ENCODE measurements at regions not wholly inside any gene's neighbourhood (a gene's known extent, or its start where the extent isn't known, plus 50 kb on each side); places are given as distances from the start of the nearest gene placed in this dataset.

GRCh38 chr13:104534847-104535246 is 1468.6 kb upstream of the SLC10A2 start:
- no peaks in the 10 kb centered on the region for H3K27me3 ChIP-seq (replicated peaks in 1 of 4; ENCODE audit: control insufficient read depth in 3 of 4, extremely low read depth in 1 of 4, insufficient read depth in 3 of 4, low read length in 3 of 4)

More at GRCh38 chr13:104534847-104535246, 1468.6 kb upstream of the SLC10A2 start:
- no peak for TF ChIP-seq SRF (IDR thresholded peaks at IDR 0.05; ENCODE audit: low read depth, low read length)
- TF ChIP-seq CTCF (IDR thresholded peaks at IDR 0.05; ENCODE audit: control extremely low read depth in 1 of 3, insufficient read depth in 1 of 3, low read depth in 1 of 3, low read length in 3 of 3), result peak; percentile 14 to 43 (median 29); a peak in 3 of 4 replicates
- peak; percentile 33 to 49; a peak in 3 of 4 replicates for TF ChIP-seq RAD21 (IDR thresholded peaks at IDR 0.05 in 1 of 2, conservative IDR thresholded peaks at IDR 0.05 in 1 of 2; ENCODE audit: low read depth in 2 of 2, low read length in 2 of 2)
- Histone ChIP-seq H3K18ac (ENCODE audit: extremely low read depth, low read length) (no peak overlapping the region), H4K5ac (ENCODE audit: insufficient read length, low read depth, low read length) (no peak overlapping the region), H2BK12ac (ENCODE audit: low read depth, low read length) (no peak overlapping the region), H2BK15ac (ENCODE audit: low read length) (no peak overlapping the region), H2BK5ac (ENCODE audit: low read depth, low read length) (no peak overlapping the region), H2BK20ac (ENCODE audit: low read length) (no peak overlapping the region), H3K4me1 (replicated peaks in 1 of 4; ENCODE audit: control insufficient read depth in 3 of 4, insufficient read depth in 4 of 4, low read length in 3 of 4) (peaks cover 0 to 14% (median 3%) of the 10 kb centered on the region in 4 experiments; a peak in 5 of 7 replicates), H3K56ac (replicated peaks; ENCODE audit: insufficient read length, low read depth, low read length) (no peak overlapping the region), H2AFZ (ENCODE audit: low read length) (no peak overlapping the region), H4K91ac (replicated peaks; ENCODE audit: insufficient read length, low read length) (no peak overlapping the region), H3K27ac (ENCODE audit: low read depth, low read length) (no peak overlapping the region), H3K9me3 (ENCODE audit: insufficient read depth in 2 of 2, low read depth in 1 of 2, low read length in 1 of 2) (no peaks in the 10 kb centered on the region), H3K4ac (replicated peaks; ENCODE audit: insufficient read length, low read depth, low read length) (no peak overlapping the region), H3K79me1 (ENCODE audit: low read depth, low read length) (no peaks in the 10 kb centered on the region), H2BK120ac (replicated peaks; ENCODE audit: low read depth, low read length) (no peak overlapping the region), H3K4me2 (ENCODE audit: insufficient read depth in 1 of 2, low read depth in 2 of 2, low read length in 2 of 2) (no peak overlapping the region), H3K23ac (ENCODE audit: insufficient read length) (no peak overlapping the region), H3K36me3 (ENCODE audit: control insufficient read depth in 2 of 4, insufficient read depth in 4 of 4, low read length in 3 of 4) (no peaks in the 10 kb centered on the region), H3K9ac (replicated peaks in 1 of 4; ENCODE audit: extremely low read depth in 1 of 4, low read depth in 3 of 4, low read length in 3 of 4) (no peak overlapping the region), H3K23me2 (ENCODE audit: low read depth, low read length) (no peaks in the 10 kb centered on the region), H3K14ac (ENCODE audit: insufficient read length) (no peak overlapping the region), H2AK5ac (ENCODE audit: low read depth, low read length) (no peak overlapping the region), H3K4me3 (ENCODE audit: extremely low read depth in 1 of 4, insufficient read depth in 2 of 4, low read depth in 3 of 4, low read length in 4 of 4) (no peak overlapping the region), H4K20me1 (replicated peaks in 1 of 2; ENCODE audit: control insufficient read depth in 1 of 2, insufficient read depth in 2 of 2, low read length in 2 of 2) (no peaks in the 10 kb centered on the region), H3K79me2 (ENCODE audit: control insufficient read depth in 1 of 2, insufficient read depth in 2 of 2, low read length in 2 of 2) (no peaks in the 10 kb centered on the region), H4K8ac (ENCODE audit: extremely low read depth, insufficient read depth, low read length) (no peak overlapping the region)
- DNase-seq (ENCODE audit: low read depth in 1 of 2, low spot score in 2 of 2), result peak in 1 of 2 experiments; percentile 9
- ChIA-PET CTCF (ENCODE audit: partially characterized antibody) (interaction anchor here (0.7 to 2.1 kb wide), 9 partner anchors 12 to 144 kb away, joined by 3 to 7 read pairs (median 3); no protein-coding TSS in a partner anchor), POLR2A (ENCODE audit: partially characterized antibody) (no interaction called here)
- WGBS, 2 experiments (ENCODE audit: extremely low coverage in 1 of 2, insufficient coverage in 1 of 2, insufficient read length in 1 of 2, insufficient replicate concordance in 2 of 2, low coverage in 1 of 2, low lambda C conversion rate in 2 of 2, missing lambda C conversion rate in 1 of 2), result 94 to 100% methylated on average over 2 to 10 of the region's 10 CpGs
- FAIRE-seq, result no peak
